Neural cell (in vitro differentiated cells): ENCODE measurements at regions not wholly inside any gene's neighbourhood (a gene's known extent, or its start where the extent isn't known, plus 50 kb on each side); places are given as distances from the start of the nearest gene placed in this dataset.

Source experiments
- H2AFZ ChIP-seq: fragments of 200-600, 300-800 bp; sonication (generic), shearing (Covaris generic); 2 replicates; pipeline ENCODE4 v1.6.0; 2014; ENCODE audit warnings: low read depth, mild to moderate bottlenecking, antibody characterized with exemption, low read length, moderate library complexity
- H3F3A ChIP-seq: fragments of 200-600 bp; shearing (Covaris generic); 2 replicates; pipeline ENCODE4 v1.6.1; 2016; ENCODE audit warnings: mild to moderate bottlenecking, moderate library complexity, mixed read lengths, antibody characterized with exemption, low read length; ENCODE audit not compliant: insufficient read depth, poor library complexity, severe bottlenecking
- H3K27ac ChIP-seq: fragments of 200-600, 300-800 bp; sonication (generic), shearing (Covaris generic); 2 replicates; pipeline ENCODE4 v1.5.1; 2014; ENCODE audit warnings: mild to moderate bottlenecking, low read length, moderate library complexity
- H3K27me3 ChIP-seq: fragments of 300-800, 200-600 bp; sonication (generic), shearing (Covaris generic); 2 replicates; pipeline ENCODE4 v1.6.0; 2014; ENCODE audit warnings: mild to moderate bottlenecking, low read depth, low read length, moderate library complexity; ENCODE audit not compliant: insufficient read depth
- H3K36me3 ChIP-seq: fragments of 300-800, 200-600 bp; sonication (generic), shearing (Covaris generic); 2 replicates; pipeline ENCODE4 v1.5.1; 2014; ENCODE audit warnings: mild to moderate bottlenecking, antibody characterized with exemption, low read length, moderate library complexity; ENCODE audit not compliant: insufficient read depth
- H3K4me2 ChIP-seq: fragments of 300-800, 200-600 bp; sonication (generic), shearing (Covaris generic); 2 replicates; pipeline ENCODE4 v1.6.0; 2014; ENCODE audit warnings: mild to moderate bottlenecking, low read length
- H3K4me3 ChIP-seq: fragments of 300-800, 200-600 bp; sonication (generic), shearing (Covaris generic); 2 replicates; pipeline ENCODE4 v1.5.1; 2014; ENCODE audit warnings: mild to moderate bottlenecking, low read length, moderate library complexity
- H3K79me2 ChIP-seq: fragments of 200-600 bp; shearing (Covaris generic); replicated peaks from 2 replicates; pipeline ENCODE4 v1.6.0; 2014; ENCODE audit warnings: mild to moderate bottlenecking, low read length, moderate library complexity; ENCODE audit not compliant: insufficient read depth
- H3K9ac ChIP-seq: fragments of 300-800, 200-600 bp; sonication (generic), shearing (Covaris generic); 2 replicates; pipeline ENCODE4 v1.6.1; 2016; ENCODE audit warnings: mild to moderate bottlenecking, low read length, mixed read lengths
- H3K9me2 ChIP-seq: fragments of 200-600 bp; shearing (Covaris generic); 2 replicates; pipeline ENCODE4 v1.6.1; 2016; ENCODE audit warnings: mild to moderate bottlenecking, low read length, mixed read lengths; ENCODE audit not compliant: insufficient read depth
- H3K9me3 ChIP-seq: fragments of 200-600, 300-800 bp; sonication (generic), shearing (Covaris generic); 2 replicates; pipeline ENCODE4 v1.6.1; 2016; ENCODE audit warnings: mild to moderate bottlenecking, mixed run types, low read length, moderate library complexity, mixed read lengths
- H4K20me1 ChIP-seq: fragments of 200-600 bp; shearing (Covaris generic); 2 replicates; pipeline ENCODE4 v1.6.1; 2016; ENCODE audit warnings: mild to moderate bottlenecking, mixed run types; ENCODE audit not compliant: insufficient read depth
- CTCF ChIP-seq: fragments of 450-650 bp; IDR thresholded peaks from 2 replicates; pipeline ENCODE4 v1.5.1; 2014; ENCODE audit warnings: antibody characterized with exemption, mild to moderate bottlenecking, moderate library complexity; ENCODE audit not compliant: poor library complexity, severe bottlenecking
- EP300 ChIP-seq: fragments of 450-650 bp; conservative IDR thresholded peaks from 2 replicates; pipeline ENCODE4 v1.6.1; 2014; ENCODE audit warnings: antibody characterized with exemption, mild to moderate bottlenecking, moderate library complexity; ENCODE audit not compliant: poor library complexity, severe bottlenecking
- EZH2 ChIP-seq: fragments of 200-600, 300-800 bp; shearing (Covaris generic), sonication (generic); IDR thresholded peaks from 2 replicates; pipeline ENCODE4 v1.6.1; 2014; ENCODE audit warnings: antibody characterized with exemption, low read length, borderline replicate concordance, mild to moderate bottlenecking; ENCODE audit not compliant: insufficient read depth, poor library complexity, severe bottlenecking
- MXI1 ChIP-seq: fragments of 450-650 bp; conservative IDR thresholded peaks from 2 replicates; pipeline ENCODE4 v1.6.1; 2014; ENCODE audit warnings: antibody characterized with exemption, mild to moderate bottlenecking; ENCODE audit not compliant: poor library complexity, severe bottlenecking
- POLR2AphosphoS5 ChIP-seq: IDR thresholded peaks from 2 replicates; pipeline ENCODE4 v1.6.1; 2012
- RAD21 ChIP-seq: fragments of 450-650 bp; conservative IDR thresholded peaks from 2 replicates; pipeline ENCODE4 v1.6.1; 2014; ENCODE audit warnings: antibody characterized with exemption, mild to moderate bottlenecking, moderate library complexity
- REST ChIP-seq: IDR thresholded peaks from 2 replicates; pipeline ENCODE4 v1.6.1; 2012; ENCODE audit warnings: borderline replicate concordance
- SMC3 ChIP-seq: fragments of 450-650 bp; conservative IDR thresholded peaks from 2 replicates; pipeline ENCODE4 v1.6.1; 2014; ENCODE audit warnings: antibody characterized with exemption, mild to moderate bottlenecking, moderate library complexity; ENCODE audit not compliant: poor library complexity
- TAF1 ChIP-seq: IDR thresholded peaks from 2 replicates; pipeline ENCODE4 v1.6.1; 2012; ENCODE audit warnings: low read depth

GRCh38 chr15:93312891-93313486 is 224.0 kb upstream of the RGMA start:
- Histone ChIP-seq H3K36me3 (no peaks in the 10 kb centered on the region), H4K20me1 (no peaks in the 10 kb centered on the region), H2AFZ (peak overlapping the region; percentile 90), H3K4me3 (peak overlapping the region; percentile 38), H3K4me2 (peak overlapping the region; percentile 15), H3F3A (no peaks in the 10 kb centered on the region), H3K27ac (peak overlapping the region; percentile 45), H3K27me3 (no peaks in the 10 kb centered on the region), H3K9me3 (no peaks in the 10 kb centered on the region), H3K79me2 (peaks cover 40% of the 10 kb centered on the region), H3K9me2 (no peaks in the 10 kb centered on the region), H3K9ac (peak overlapping the region; percentile 48)
- TF ChIP-seq SMC3 (peak; percentile 23), POLR2AphosphoS5 (no peak), RAD21 (no peak), EZH2 (no peak), MXI1 (no peak), REST (peak; percentile 26), TAF1 (no peak), EP300 (peak; percentile 18), CTCF (no peak)

GRCh38 chr15:93311620-93312019 is 222.6 kb upstream of the RGMA start:
- Histone ChIP-seq H3K9me3 (no peaks in the 10 kb centered on the region), H3K36me3 (no peaks in the 10 kb centered on the region), H3K4me3 (no peak overlapping the region), H3F3A (no peaks in the 10 kb centered on the region), H3K9ac (no peak overlapping the region), H3K79me2 (peaks cover 29% of the 10 kb centered on the region), H2AFZ (no peak overlapping the region), H4K20me1 (no peaks in the 10 kb centered on the region), H3K27ac (no peak overlapping the region), H3K4me2 (no peak overlapping the region), H3K9me2 (no peaks in the 10 kb centered on the region), H3K27me3 (no peaks in the 10 kb centered on the region)
- TF ChIP-seq EZH2 (no peak), TAF1 (no peak)
